Stimulated activated naive CD4-positive, alpha-beta T cell treated with Interleukin-2 at 50 U/mL for 16 hours (primary cell): ENCODE measurements at regions not wholly inside any gene's neighbourhood (a gene's known extent, or its start where the extent isn't known, plus 50 kb on each side); places are given as distances from the start of the nearest gene placed in this dataset.
"Not testable (repeated sequence)": the region's sequence is repeated elsewhere in the genome, so short reads cannot be mapped to it uniquely, and the experiment has no call there.

Source experiments
- DNase-seq: peaks from one replicate; lab custom pipeline; 2025; lab: John Stamatoyannopoulos, UW

DNA sequence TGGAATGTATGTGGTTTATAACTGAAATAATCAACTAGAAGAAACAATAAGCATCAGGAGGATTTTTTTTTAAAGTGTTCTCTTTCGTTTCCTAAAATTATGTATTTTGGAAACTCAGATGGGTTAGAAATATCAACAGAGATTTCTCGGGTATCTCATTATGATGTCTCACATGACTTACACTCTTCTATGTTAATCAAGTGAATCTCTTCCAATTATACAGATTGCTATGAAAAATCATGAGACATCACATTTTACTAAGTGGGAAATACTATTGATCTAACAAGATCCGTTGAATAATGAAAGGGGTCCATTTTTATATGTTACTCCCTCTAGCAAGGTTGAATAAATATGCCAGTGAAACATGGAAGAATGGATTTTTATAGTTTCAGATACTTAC, 54.7 kb upstream of the NRIP1 start:
- DNase-seq, result no peak

DNA sequence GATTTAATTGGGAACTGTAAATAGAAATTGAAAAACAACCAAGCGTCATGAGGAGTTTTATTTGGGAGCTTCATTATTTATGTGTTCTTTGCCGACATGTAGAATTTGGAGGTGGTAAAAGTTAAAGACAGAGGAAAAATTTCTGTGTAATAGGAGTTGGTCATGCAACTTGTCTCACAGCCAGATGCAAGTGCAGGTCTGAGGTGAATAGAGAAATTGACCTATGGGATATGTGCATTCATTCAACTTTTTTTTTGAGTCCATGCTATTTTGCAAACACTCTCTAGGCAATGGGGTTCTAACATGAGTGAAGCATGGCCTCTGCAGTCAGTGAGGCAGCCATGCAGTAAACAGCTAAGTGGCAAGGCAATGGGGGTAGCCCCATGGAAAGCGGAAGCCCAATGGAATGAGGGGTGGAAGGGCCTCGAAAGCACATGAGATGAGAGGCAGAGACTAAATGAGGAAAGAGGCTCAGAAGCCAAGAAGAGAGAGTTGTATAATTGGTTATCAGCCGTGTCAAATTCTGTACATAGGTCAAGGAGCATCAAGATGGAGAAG, 56.4 kb upstream of the NRIP1 start:
- DNase-seq, result no peak

DNA sequence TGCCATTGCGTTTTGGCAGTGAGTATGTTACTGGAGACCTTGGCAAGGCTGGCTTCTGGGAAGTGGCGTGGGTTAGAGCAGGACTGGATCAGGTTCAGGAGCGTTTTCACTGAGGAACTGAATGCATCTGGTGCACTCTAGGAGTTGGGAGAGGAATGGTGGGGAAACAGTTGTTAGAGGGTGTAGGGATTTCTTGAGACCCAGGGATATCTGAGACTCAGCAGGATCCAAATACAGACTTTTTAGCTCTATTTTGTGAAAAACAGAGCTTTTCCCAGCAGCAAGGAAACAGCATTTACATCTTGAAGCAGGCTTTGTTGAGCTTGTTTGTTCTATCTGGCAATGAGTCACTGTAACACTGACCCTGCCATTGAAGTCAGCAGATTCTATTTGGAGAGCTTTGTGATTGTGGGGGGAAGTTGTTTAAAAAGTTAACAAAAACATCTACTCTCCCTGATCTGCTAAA, 56.9 kb upstream of the NRIP1 start:
- no peak for DNase-seq

DNA sequence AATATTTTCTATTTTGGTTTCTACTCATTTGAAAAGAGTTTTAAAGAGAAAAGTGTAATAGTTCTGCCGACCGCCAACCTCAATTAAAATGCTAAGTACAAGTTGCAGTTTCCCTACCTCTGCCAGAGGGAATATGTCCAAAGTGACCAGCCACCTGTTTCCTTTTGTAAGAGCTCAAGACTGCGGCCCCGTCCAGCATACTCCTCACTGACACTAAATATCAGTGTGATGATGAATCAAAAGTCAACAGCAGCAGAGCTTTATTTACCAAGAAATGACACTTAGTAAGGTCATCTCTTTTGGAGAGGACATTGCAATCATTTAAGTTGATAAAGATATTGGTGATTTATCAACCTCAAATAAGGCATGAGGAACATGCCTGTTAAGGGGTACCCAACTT, 57.4 kb upstream of the NRIP1 start:
- DNase-seq, result no peak

DNA sequence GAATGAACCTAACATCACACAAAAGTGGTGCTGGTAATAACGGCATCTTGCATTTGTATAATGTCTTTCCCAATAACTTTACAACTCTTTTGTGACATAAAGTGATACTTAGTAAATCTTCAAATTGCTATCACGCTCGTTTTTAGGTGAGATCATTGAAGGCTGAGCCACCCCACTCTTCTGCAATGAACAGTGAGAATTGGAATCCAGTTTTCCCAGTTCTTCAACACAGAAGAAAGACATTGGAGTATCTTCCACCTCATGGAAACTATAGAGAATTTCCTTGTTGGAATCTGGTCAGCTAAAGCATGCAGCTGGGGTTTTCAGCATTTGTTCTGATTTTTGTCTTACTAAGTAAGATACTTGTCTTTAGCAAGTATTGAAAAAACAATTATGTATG, 59.9 kb upstream of the NRIP1 start:
- no peak for DNase-seq

DNA sequence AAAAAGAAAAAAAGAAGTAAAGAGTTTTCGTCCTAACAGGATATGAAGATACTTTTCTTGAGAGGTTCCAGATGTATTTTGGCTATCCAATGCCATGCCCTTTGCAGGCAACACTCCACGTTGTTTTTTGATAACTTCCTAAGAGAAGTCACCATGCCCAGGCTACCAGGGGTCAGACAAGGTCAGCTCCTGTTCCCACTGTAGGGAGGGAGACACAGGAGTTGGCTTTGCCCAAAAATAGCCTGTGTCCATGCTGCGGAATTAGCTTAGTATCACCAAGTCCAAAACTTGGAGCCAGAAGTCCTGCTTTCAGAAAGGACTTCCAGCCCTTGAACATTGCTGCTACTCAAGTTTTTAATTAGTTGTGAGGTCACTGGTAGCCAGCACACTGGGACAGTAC, 62.1 kb upstream of the NRIP1 start:
- DNase-seq, result no peak

DNA sequence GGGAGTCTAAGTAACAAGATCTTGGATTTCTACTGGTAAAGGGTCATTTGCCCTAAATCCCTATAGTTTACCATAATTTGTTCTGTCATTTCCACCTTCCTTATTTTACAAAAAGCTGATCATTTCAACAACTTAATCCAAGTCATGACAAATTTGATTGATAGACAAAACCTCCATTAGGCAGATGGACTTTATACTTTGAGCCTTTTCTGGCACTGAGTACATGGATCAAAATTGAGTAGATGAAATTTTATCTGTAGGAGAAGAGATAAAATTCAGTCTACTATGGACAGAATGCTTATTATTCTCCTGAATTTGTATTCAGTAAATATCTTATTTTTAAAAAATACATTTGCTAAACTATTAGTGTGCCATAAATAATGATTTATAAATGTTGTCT, 62.6 kb upstream of the NRIP1 start:
- DNase-seq, result no peak

DNA sequence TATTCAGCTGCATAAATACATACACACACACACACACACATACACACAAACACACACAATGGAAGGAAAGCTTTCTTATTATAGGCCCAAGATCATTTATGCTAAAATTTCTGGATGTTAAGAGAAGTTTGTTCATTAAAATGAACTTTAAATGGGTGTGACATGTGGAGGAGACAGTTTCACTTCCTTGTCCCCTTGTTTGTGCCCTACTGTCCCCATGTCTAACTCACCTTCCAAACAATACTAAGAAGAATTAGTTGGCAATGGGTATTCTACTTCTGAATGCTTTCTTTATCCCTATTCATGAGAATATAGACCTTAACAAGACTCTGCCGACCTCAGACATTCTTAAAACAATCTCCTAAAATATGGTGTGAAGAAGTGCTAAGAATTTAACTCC, 63.5 kb upstream of the NRIP1 start:
- no peak for DNase-seq

DNA sequence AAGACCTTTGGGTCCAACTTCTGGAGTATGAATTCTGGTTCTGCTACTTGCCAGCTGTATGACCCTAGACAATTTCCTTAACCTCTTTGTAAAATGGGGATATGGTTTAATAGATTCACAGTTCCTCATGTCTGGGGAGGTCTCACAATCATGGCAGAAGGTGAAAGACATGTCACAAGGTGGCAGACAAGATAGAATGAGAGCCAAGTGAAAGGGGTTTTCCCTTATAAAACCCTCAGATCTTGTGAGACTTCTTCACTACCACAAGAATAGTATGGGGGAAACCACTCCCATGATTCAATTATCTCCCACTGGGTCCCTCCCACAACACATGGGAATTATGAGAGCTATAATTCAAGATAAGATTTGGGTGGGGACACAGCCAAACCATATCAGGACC, 63.9 kb upstream of the NRIP1 start:
- DNase-seq, result not testable (repeated sequence)

DNA sequence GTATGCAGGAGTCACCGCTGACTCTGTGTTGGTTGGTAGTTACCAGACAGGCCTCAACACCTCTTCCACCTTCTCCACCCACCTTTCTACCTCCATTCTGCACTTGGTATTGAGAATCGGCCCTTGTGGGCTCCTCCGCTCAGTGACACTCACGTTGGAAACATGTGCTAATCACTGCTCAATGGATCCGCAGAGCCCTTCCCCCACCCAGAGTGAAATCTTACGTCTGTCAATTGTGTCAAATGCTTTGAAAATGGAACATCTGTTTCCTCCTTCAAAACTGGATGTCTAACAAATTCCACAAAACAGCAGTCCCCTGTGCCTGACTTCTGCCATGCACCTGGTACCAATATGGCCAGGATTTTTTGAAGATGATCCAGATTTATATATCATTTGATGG, 65.5 kb upstream of the NRIP1 start:
- no peak for DNase-seq

DNA sequence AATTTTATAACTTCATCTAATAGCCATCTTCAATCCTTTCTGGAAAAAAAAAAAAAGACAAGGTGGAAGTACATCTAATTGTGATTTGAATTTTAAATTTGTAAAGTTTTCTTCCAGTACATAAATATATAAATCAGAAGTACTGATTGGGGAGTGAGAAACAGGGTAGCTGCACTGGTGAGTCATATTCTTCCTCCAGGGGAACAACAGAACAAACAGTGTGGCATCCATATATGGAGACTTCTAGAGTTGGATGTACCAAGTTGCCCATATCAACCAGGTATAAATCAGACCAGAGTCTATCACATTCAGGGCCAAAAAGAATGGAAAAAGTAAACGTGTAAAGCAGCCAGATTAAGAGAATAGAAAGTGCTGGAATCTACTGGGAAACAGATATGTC, 66.0 kb upstream of the NRIP1 start:
- no peak for DNase-seq

DNA sequence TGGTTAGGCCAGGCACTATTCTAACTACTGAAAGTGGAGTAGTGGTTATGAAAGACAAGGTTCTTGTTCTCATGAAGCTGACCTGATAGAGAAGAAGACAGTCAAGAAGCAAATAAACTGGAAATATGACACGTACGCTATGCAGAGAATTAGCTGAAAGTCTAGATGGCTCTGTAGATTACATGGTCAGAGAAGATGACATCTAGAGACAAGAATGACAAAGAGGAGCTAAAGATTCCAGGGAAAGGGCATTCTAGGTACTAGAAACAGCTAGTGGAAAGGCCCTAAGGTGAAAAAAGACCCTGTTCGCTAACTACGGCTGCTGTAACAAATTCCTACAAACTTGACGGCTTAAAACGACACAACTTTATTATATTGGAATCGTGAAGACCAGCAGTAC, 68.0 kb upstream of the NRIP1 start:
- no peak for DNase-seq

DNA sequence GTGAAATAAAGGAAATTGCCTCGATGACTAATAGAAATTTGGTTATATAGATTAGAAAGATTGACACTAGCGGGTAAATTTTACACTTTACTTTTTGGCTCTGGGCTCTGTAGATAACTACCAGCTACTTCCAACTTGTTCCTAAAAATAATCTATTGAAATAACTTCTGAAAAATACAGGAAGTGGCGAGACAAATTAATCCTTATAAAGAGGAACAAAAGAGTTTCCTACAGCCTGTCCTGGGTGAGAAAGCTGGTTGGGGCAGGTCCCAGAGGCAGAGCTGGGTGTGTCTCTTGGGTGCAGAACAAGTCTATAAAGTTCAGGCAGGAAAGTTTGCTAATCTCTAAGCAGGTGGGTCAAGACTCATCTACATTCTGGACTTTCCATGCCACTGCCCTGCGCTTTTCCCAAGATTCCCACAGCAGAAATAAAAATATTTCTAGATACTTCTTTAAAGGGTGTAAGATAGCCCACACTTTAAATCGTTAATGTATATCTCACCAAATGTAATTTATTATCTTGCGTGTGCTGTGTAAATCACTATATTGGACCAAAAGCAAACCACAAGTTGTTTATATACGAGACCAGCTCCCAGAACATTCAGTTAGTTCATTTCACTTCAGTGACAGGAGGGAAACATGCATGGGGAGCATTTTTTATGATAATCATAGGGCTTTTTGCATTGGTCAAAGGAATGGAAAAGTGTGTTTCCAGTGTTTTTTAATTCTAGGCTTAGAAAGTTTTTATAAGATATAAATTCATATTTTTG, 70.1 kb upstream of the NRIP1 start:
- DNase-seq, result no peak

DNA sequence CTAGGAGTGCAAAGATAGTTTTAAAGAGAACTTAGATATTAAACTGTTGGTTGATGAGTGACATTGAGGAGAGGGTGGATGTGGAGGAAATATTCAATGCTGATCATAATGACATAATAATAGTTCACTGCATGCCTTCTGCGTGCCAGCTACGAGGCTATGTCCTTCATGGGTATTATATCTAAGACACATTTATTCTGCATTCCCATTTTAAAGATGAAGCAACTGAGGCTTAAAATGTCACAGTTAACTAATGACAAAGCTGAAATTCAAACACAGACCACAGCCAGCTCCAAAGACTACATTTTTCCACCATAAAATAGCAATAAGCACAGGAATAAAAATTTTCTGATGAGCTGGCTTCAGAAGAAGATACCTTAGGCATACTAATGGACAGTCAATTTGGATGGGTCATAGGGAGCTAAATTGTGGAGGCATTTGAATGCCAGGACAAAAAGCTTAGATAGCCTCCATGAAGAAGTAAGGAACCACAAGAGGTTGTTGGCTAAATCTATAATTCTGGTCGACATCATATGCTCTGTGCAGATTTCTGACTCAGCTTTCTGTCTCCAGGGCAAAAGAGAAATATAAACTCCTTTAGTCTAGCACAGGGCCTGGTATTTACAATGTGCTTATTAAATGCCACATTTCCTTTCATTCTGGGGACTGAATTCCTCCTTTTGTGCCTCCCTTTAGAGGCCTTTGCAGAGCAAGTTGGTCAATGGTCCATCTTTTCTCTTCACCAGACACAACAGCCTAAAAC, 71.2 kb upstream of the NRIP1 start:
- no peak for DNase-seq

DNA sequence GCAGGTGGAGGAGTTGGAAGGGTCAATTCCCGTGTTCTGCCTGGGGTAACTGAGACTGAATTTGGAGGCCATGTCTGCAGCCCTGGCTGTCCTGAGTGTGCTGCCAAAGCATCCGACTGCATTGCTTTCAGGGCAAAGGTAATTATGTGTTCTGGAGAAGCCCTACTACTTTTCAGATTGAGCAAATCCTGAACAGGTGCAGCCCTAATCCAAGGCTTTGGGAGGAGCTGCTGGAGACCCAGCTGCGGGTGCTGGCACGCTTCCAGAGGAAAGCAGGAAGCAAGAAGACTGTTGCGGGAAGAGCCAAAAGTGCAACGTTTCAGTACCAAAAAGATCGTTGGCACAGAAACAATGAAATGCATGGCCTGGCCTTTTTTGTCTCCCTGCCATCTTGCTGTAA, 73.7 kb upstream of the NRIP1 start:
- DNase-seq, result no peak

DNA sequence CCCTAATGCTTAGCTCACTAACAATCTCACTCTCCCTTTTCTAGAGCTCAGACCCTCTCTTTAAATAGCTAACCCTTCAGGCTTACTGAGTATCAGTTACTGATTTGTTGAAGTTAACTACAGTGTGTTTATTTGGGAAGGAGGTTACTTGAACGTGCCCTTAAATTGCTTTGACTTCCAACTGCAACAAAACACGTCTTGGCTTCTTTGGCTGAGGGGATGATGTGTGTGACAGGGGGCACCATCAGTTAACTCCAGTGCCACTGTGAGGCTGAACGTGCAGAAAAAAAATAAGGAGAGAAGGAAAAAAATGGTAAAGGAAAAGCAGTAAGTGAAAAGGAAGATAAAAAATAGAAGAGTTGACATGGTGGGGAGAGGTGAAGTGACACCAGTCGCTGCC, 75.1 kb upstream of the NRIP1 start:
- no peak for DNase-seq

DNA sequence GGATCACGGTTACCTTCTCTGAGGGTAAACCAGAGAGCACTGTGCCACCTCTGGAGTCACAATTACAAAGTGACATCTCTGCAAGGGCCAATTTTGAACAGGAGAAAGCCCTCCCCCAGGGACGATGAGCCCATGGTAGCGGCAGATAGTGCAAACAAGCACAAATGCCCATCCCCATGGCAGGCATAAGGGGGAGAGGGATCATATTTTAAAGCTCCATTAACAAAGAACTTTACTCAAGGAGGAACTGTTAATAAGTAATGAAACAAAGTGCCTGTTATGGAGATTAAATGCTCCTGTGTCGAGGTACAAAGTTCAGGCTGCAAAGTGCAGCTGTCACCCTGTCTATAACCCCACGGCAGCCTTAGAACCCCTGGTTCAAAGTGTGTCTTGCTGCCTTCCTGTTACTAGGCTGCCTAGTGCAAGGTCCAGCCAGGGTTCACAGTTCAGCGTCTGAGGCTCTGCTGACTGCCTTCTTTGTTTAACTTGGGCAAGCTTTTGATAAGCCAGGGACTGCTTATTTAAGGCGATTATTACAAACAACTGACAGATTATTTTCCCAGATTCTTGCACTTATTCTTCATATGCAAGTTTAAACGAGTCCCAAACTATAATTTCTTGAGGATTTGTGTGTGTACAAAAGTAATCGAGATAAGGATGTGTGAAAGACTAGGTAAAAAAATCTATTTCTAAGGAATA, 75.7 kb upstream of the NRIP1 start:
- no peak for DNase-seq

DNA sequence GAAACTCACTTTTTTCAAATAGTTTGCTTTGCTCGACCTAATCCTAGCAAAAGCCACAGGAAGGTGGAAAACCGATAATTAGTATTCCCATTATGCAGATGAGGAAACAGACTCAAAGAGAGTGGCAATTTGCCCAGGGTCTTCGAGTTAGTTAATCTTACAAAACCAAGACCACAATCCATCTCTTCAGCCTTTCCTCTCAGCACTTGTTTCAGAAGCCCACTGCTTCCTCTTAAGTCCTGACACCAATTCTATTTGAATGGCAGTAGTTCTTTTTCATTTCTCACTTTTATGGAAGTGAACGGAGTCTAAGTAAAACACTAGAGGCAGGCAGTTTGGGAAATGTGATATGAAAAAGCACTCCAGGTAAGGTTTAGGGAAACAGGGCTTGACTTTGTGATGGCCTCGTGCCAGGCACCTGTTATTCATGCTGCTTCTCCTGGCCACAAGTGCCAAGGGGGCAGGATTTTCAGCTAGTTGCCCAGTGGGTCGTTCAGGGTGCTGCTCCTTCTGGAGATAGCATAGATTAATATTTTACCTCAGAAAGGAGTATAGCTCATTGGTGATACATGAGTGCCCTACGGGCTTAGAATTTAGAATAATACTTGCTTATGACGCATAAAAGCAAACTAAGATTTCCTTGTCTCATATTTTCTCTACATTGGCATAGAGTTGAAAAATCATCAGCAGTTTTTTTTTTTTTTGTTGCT, 76.6 kb upstream of the NRIP1 start:
- DNase-seq, result no peak

DNA sequence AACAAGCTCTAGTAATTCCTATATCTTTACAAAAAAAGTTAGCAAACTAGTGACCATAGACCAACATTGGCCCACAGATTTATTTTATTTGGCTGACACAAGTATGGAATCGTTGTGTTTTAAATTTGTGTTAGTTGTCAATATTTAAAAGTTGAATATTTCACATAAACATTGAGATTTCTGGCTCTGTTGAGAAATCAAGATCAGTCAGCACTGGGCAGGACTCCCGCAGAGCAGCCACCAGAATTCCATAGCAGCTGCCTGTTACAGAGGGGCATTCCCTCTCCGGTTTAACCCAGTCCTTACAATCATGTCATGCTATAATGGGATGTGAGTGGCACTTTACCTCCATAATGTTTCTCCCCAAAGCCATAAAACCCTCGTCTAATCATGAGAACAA, 79.2 kb upstream of the NRIP1 start:
- no peak for DNase-seq

DNA sequence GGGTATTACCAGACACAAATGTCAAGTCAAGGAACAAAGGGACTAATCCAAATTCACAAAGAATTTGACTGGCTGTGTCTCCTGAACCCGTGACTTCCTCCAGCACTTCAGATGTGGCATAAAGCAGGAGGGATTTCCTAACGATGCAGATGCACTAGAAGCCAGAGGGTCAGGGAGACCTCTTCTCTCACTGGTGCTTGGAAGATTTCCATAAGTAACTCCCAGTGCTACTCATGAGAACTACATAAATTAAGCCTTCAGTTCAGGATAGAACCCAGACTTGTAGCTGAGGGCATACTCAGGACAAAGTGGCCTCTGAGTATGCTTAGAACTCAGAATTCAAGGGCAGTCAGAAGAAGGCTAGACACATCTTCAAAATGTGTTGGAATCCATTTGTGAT, 83.6 kb upstream of the NRIP1 start:
- DNase-seq, result no peak

DNA sequence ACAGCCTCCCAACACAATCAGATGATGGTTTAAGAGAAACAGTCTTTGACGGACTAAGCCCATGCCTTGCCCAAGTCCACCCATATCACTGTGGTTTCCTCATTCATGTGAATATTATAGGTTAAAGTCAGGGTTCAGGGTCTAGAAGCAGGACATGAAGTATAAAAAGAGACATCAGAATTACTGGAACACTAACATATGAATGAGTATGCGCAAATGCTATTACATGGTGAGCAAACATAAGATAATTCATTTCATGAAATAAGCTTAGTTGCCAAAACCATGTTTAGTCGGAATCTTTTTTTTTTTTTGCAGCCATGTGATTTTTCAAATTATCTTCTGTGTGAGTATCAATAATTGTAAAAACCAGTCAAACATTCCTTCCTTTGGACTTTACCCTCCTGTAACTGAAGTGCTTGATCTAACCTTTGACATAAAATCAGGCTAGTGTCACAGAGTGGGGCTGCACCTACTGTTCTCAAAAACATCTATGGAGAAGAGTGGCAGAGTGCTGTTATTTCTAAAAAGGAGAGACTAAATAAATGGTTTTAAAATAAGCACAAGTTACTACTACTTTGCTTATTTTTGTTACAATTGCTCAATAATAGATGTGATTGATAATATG, 84.9 kb upstream of the NRIP1 start:
- no peak for DNase-seq
